ENCODE measurements at regions not wholly inside any gene's neighbourhood (a gene's known extent, or its start where the extent isn't known, plus 50 kb on each side); places are given as distances from the start of the nearest gene placed in this dataset.

GRCh38 chr20:59499863-59500262 lies 104.5 kb upstream of the PHACTR3 start:
- no peak for DNase-seq

GRCh38 chr20:59508729-59509128 lies 95.6 kb upstream of the PHACTR3 start:
- DNase-seq = peak in 1 of 3 donors; percentile 4

GRCh38 chr20:59512651-59513050 lies 91.7 kb upstream of the PHACTR3 start:
- no peak for DNase-seq

GRCh38 chr20:59514554-59514953 lies 89.8 kb upstream of the PHACTR3 start:
- no peak for DNase-seq

- peak; percentile 57 to 77 (median 60) for DNase-seq
Observed at GRCh38 chr20:59515013-59515905, 89.1 kb upstream of the PHACTR3 start.

GRCh38 chr20:59515906-59516209 lies 88.5 kb upstream of the PHACTR3 start:
- no peak for DNase-seq

- DNase-seq = peak; percentile 67 to 78 (median 71)
Observed at GRCh38 chr20:59518881-59519706, 85.2 kb upstream of the PHACTR3 start.

- no peak for DNase-seq
Observed at GRCh38 chr20:59519707-59520014, 84.7 kb upstream of the PHACTR3 start.

GRCh38 chr20:59520814-59521213 lies 83.5 kb upstream of the PHACTR3 start:
- no peak for DNase-seq

- DNase-seq = peak; percentile 51 to 74 (median 70)
Observed at GRCh38 chr20:59525500-59526241, 78.7 kb upstream of the PHACTR3 start.

- DNase-seq = no peak
Observed at GRCh38 chr20:59526242-59527225, 77.8 kb upstream of the PHACTR3 start.

- DNase-seq = no peak
Observed at GRCh38 chr20:59530782-59531181, 73.6 kb upstream of the PHACTR3 start.

- DNase-seq = no peak
Observed at GRCh38 chr20:59537991-59538390, 66.3 kb upstream of the PHACTR3 start.

- no peak for DNase-seq
Observed at GRCh38 chr20:59547596-59547995, 56.7 kb upstream of the PHACTR3 start.

All from suppressor macrophage treated with lipopolysaccharide for 1 hour (primary cell).